ENCODE measurements at regions not wholly inside any gene's neighbourhood (a gene's known extent, or its start where the extent isn't known, plus 50 kb on each side); places are given as distances from the start of the nearest gene placed in this dataset.

DNA sequence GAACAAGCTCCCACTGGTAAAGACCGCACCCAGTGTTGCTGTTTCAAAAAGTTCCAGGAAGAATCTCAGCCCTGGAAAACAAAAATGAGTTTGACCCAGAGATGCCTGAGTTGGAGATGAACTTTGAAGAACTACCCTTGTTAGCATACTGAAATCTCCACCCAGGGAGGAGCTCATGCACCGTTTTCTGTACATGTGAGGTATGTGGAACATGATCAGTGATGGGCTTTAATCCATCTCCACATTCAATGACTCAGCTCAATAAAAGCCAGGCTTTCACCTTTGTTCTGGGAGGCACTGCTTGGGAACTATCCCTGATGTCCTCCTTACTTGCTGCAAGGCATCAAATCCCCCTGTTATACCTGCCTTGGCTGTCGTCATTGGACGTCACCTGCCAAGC, 279.9 kb downstream of the UQCRFS1 start:
- DNase-seq (ENCODE audit: low spot score), result no peak
- peak in 1 of 2 donors; percentile 24 for ATAC-seq
- H3K4me1 Mint-ChIP-seq (ENCODE audit: low read depth in 2 of 2), result no peaks in the 10 kb centered on the region
- H3K36me3 Mint-ChIP-seq, result no peaks in the 10 kb centered on the region
- H3K27ac Mint-ChIP-seq, result no peak overlapping the region
- H3K27me3 Mint-ChIP-seq, result peaks cover 3 to 12% of the 10 kb centered on the region in 2 donors
- H3K9me3 Mint-ChIP-seq, result no peaks in the 10 kb centered on the region
- H3K4me3 Mint-ChIP-seq, result no peak overlapping the region

DNA sequence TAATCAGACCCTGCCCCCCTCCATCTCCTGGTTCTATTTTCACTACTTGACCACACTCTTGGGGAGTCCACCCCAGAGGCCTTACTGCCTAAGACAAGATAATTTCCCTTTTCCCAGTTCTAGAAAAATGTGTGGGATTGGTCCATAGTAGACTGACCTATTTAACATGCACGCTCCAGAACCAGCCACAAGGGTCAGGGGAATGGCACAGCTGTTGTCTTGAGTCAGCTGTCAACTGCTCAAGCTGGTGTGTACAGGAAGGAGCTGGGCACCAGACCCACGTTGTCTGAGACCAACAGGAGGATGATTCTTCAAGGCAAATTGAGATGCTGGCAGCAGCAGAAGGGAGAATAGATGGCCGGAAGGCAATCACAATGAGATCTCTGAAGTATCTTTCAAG, 280.5 kb downstream of the UQCRFS1 start:
- H3K27me3 Mint-ChIP-seq, result peaks cover 5 to 18% of the 10 kb centered on the region in 2 donors
- DNase-seq (ENCODE audit: low spot score) (no peak), ATAC-seq (no peak)
- H3K4me1 Mint-ChIP-seq (ENCODE audit: low read depth in 2 of 2), result no peaks in the 10 kb centered on the region
- H3K27ac Mint-ChIP-seq, result no peak overlapping the region
- no peaks in the 10 kb centered on the region for H3K36me3 Mint-ChIP-seq
- H3K9me3 Mint-ChIP-seq, result no peaks in the 10 kb centered on the region
- H3K4me3 Mint-ChIP-seq, result no peak overlapping the region

DNA sequence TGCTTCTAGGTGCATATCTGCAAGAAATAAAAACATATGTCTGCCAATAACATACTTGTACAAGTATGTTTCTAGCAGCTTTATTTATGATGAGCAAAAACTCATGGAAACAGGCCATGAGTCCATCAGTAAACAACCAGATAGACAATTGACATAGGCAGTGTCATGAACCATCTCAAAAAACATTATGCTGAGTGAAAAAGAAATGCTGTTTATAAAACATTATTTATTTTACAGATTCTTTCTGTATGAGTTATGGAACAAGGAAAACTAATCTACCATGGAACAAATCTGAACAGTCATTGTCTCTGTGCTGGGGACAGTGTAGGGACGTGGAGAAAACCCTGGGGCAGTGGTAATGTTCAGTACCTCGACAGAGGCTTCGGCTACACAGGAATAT, 283.9 kb downstream of the UQCRFS1 start:
- no peak overlapping the region for H3K27ac Mint-ChIP-seq
- no peaks in the 10 kb centered on the region for H3K36me3 Mint-ChIP-seq
- no peaks in the 10 kb centered on the region for H3K9me3 Mint-ChIP-seq
- no peak for ATAC-seq
- peaks cover 5 to 20% of the 10 kb centered on the region in 2 donors for H3K27me3 Mint-ChIP-seq
- DNase-seq (ENCODE audit: low spot score), result no peak
- H3K4me3 Mint-ChIP-seq, result no peak overlapping the region
- H3K4me1 Mint-ChIP-seq (ENCODE audit: low read depth in 2 of 2), result no peaks in the 10 kb centered on the region

DNA sequence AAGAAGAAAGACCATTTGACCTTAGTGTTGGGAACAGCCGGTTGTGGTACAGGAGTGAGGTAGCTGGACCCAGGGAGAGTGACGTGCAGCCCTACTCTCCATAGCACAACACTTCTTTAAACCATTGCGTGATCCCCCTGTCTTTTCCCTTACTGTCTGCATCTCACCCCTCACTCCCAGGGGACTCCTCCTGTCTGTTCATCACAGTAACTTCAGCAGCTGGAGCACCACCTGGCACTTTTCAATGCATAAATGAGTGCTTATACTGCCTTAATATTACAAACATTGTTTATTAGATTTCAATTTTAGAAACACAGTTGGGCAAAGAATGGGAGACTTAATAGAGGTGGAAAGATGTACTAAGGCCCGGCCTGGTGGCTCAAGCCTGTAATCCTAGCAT, 285.5 kb downstream of the UQCRFS1 start:
- no peak for ATAC-seq
- peaks cover 10 to 30% of the 10 kb centered on the region in 2 donors for H3K27me3 Mint-ChIP-seq
- no peak for DNase-seq (ENCODE audit: low spot score)
- H3K27ac Mint-ChIP-seq, result no peak overlapping the region
- no peaks in the 10 kb centered on the region for H3K9me3 Mint-ChIP-seq
- H3K4me3 Mint-ChIP-seq, result no peak overlapping the region
- no peaks in the 10 kb centered on the region for H3K4me1 Mint-ChIP-seq (ENCODE audit: low read depth in 2 of 2)
- no peaks in the 10 kb centered on the region for H3K36me3 Mint-ChIP-seq

DNA sequence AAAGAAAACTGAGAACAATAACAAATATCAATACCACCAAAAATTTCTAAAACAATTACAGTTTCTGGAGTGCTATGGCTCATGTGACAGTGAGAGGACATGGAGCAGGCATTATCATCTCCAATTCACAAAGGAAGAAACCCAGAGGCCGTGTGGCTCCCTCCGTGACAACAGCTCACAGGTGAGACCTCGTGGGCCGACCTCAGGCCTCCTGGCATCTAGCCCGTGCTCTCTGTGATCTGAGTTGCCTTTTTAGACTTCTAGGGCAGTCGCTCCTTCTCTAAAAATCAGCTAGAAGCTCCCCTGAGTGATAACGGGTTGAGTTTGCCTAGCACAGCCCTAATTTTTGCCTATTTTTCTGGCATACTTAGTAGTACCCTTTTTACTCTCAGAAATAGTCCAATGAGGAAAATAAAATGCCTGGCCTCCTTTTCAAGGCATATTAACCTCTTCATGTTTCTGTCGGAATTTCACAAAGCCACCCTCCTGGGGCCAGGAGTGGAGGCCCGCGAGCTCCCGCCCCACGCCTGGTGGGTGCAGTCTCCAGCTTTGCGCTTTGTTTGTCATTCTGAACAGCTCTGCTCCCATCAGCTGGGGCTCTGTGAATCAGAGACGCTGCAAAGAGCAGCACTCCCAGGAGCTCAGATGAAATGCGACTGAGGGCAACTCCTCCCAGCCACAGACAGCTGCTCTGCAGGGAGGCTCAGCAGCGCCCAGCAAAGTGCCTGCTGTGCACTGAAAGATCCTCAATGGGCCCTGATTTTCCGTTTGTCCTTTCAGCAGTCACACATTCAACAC, 292.5 kb downstream of the UQCRFS1 start:
- no peaks in the 10 kb centered on the region for H3K4me1 Mint-ChIP-seq (ENCODE audit: low read depth in 2 of 2)
- DNase-seq (ENCODE audit: low spot score) (no peak), ATAC-seq (no peak)
- H3K9me3 Mint-ChIP-seq, result no peaks in the 10 kb centered on the region
- H3K27me3 Mint-ChIP-seq, result peaks cover 8 to 21% of the 10 kb centered on the region in 2 donors
- H3K27ac Mint-ChIP-seq, result no peak overlapping the region
- H3K36me3 Mint-ChIP-seq, result no peaks in the 10 kb centered on the region
- no peak overlapping the region for H3K4me3 Mint-ChIP-seq

DNA sequence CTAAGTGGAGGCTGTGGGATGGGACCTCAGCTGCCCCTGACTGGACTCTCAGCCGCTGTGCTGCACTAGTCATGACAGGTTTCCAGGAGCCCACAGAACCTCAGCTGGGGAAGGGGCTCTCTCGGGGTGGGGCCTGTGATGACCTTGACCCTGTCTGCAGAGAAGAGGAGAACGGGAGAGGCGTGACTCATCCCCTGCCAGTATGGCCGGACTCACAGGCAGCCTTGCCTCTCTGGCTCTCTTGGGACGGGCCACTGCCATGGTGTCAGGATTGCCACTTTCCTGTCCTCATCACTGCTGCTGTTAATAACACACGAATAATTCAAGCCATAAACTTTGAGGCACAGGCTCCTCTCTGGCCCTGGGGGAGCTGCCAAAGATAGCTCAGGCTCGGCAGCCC, 295.3 kb downstream of the UQCRFS1 start:
- no peak overlapping the region for H3K27ac Mint-ChIP-seq
- H3K9me3 Mint-ChIP-seq, result no peaks in the 10 kb centered on the region
- peaks cover 4 to 12% of the 10 kb centered on the region in 2 donors for H3K27me3 Mint-ChIP-seq
- no peak for DNase-seq (ENCODE audit: low spot score)
- no peaks in the 10 kb centered on the region for H3K4me1 Mint-ChIP-seq (ENCODE audit: low read depth in 2 of 2)
- no peak overlapping the region for H3K4me3 Mint-ChIP-seq
- no peaks in the 10 kb centered on the region for H3K36me3 Mint-ChIP-seq
- ATAC-seq, result peak in 1 of 2 donors; percentile 7

DNA sequence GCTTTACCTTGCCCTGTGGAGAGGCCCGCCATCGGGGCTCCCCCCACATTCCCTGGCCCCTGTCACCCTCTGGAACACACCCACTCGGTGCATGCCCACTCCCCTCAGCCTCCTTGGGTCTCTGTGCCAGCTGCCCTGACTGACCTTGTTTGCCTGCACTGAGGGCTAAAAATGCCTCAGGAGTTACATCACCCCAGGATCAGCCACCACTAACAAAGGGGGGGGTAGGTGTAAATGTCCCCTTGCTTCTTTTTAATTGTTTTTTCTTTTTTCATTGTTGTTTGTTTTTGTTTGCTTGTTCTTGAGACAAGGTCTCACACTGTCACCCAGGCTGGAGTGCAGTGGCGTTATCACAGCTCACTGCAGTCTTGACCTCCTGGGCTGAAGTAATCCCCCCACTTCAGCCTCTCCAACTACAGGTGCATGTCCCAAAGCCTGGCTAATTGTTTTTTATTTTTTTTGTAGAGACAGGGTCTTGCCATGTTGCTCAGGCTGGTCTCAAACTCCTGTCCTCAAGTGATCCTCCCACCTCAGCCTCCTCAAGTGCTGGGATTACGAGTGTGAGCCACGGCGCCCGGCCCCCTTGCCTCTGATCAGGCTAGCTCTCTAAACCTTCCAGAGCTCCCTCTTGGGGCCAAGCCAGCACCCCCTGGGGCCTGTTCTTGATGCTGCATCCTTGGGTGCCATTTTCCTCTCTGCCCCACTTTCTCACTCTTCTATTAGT, 297.1 kb downstream of the UQCRFS1 start:
- H3K9me3 Mint-ChIP-seq, result no peaks in the 10 kb centered on the region
- H3K4me3 Mint-ChIP-seq, result no peak overlapping the region
- no peak for ATAC-seq
- no peak for DNase-seq (ENCODE audit: low spot score)
- no peaks in the 10 kb centered on the region for H3K36me3 Mint-ChIP-seq
- H3K27ac Mint-ChIP-seq, result no peak overlapping the region
- H3K4me1 Mint-ChIP-seq (ENCODE audit: low read depth in 2 of 2), result no peaks in the 10 kb centered on the region
- H3K27me3 Mint-ChIP-seq, result peaks cover 1 to 11% of the 10 kb centered on the region in 2 donors

DNA sequence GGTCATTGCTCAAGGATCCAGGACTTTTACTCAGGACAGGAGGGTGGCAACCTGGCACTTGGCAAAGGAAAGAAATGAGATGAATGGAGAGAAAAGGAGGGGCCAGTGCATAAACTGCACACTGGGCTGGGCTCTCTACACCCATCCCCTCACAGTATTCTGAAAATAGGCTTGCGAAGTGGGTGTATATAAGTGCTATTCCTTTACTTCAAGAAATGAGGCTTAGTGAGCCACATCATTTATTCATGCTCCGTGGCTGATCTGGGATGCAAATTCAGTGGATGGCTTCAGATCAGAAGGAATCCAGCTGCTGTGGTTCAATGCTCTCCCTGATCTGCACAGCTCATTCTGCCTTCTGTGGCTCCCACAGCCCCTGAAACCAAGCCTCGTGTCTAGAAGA, 297.7 kb downstream of the UQCRFS1 start:
- H3K36me3 Mint-ChIP-seq, result no peaks in the 10 kb centered on the region
- H3K9me3 Mint-ChIP-seq, result no peaks in the 10 kb centered on the region
- peaks cover under 1 to 7% of the 10 kb centered on the region in 2 donors for H3K27me3 Mint-ChIP-seq
- no peak for ATAC-seq
- no peak for DNase-seq (ENCODE audit: low spot score)
- no peaks in the 10 kb centered on the region for H3K4me1 Mint-ChIP-seq (ENCODE audit: low read depth in 2 of 2)
- H3K4me3 Mint-ChIP-seq, result no peak overlapping the region
- no peak overlapping the region for H3K27ac Mint-ChIP-seq

DNA sequence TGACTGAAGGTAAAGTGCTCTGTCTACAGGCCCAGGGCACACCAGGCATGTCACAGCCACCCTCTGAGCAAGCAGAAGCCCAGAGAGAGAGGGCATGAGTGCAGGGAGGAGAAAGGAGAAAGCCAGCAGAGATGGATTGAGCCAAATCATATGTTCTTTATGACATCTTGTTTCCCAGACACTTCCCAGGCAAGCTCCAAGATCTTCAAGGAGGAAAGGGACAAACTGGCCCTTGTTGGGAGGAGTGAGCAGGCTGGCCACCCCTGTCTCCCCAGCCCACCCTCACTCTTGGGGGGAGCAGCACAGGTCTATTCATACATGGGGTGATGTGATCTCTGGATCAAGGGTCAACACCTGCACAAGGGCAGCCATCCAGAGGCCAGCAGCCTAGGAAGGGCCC, 298.8 kb downstream of the UQCRFS1 start:
- H3K4me3 Mint-ChIP-seq, result no peak overlapping the region
- no peak for DNase-seq (ENCODE audit: low spot score)
- no peaks in the 10 kb centered on the region for H3K9me3 Mint-ChIP-seq
- no peaks in the 10 kb centered on the region for H3K4me1 Mint-ChIP-seq (ENCODE audit: low read depth in 2 of 2)
- peaks cover 3 to 7% of the 10 kb centered on the region in 2 donors for H3K27me3 Mint-ChIP-seq
- no peak overlapping the region for H3K27ac Mint-ChIP-seq
- ATAC-seq, result no peak
- no peaks in the 10 kb centered on the region for H3K36me3 Mint-ChIP-seq

DNA sequence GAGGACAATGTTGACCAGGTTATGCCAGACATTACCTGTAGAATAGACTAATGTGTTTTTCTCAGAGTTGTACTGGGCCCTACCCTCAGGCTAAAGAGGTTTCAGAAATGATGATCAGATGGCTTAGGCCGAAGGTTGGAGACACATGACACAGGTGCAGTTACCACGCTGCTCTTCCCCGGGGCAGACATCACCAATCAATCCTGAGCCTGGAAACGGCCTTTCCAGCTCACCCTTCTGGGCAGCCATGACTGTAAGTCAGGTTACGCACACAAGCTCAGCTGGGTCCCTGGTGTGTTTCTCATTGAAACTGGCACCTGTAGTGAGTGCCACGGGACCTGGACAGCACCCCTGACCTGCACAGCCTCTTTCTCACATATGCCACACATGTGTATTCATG, 299.3 kb downstream of the UQCRFS1 start:
- Mint-ChIP-seq H3K4me3 (no peak overlapping the region), H3K9me3 (no peaks in the 10 kb centered on the region), H3K27me3 (peaks cover 3 to 7% of the 10 kb centered on the region in 2 donors), H3K27ac (no peak overlapping the region), H3K36me3 (no peaks in the 10 kb centered on the region), H3K4me1 (ENCODE audit: low read depth in 2 of 2) (no peaks in the 10 kb centered on the region)
- DNase-seq (ENCODE audit: low spot score) (no peak), ATAC-seq (no peak)

DNA sequence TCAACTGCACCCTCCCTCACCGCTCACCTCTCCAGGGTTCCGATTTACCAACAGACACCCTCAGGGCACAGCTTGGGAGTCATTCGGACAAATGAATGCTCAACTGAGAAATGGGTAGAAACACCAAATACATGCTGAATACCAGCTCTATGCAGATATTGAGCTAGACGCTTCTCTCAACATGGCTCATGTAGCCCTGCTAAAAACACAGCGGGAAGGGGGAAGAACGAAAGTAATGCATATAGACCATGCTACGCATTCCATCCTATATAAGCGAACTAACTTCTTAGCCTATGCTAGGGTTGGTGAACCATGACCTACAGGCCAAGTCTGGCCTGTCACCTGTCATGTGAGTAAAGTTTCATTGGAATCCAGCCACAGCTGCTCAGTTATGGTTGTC, 304.0 kb downstream of the UQCRFS1 start:
- no peak for ATAC-seq
- Mint-ChIP-seq H3K4me3 (no peak overlapping the region), H3K9me3 (no peaks in the 10 kb centered on the region), H3K4me1 (ENCODE audit: low read depth in 2 of 2) (no peaks in the 10 kb centered on the region), H3K36me3 (no peaks in the 10 kb centered on the region), H3K27me3 (peaks cover 3 to 7% of the 10 kb centered on the region in 2 donors), H3K27ac (no peak overlapping the region)
- no peak for DNase-seq (ENCODE audit: low spot score)

DNA sequence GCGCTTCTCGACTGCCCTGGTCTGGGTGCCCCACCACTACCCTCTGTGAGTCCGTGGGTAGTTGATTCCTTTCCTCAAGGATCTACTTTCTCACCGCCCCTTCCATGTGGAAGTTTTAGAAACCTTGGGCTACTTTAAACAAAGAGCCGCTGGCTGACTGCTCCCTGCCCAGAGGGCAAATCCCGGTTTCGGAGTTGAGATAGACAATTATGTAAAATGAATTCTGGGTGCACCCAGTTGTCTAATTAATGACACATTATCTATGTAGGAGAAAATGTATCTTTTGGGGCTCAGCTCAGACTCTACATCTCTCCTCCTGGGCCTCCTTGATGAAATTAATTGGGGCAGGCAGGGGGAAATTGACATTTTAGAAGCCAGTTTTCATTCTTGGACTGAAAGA, 305.4 kb downstream of the UQCRFS1 start:
- ATAC-seq (no peak), DNase-seq (ENCODE audit: low spot score) (no peak)
- Mint-ChIP-seq H3K4me1 (ENCODE audit: low read depth in 2 of 2) (no peaks in the 10 kb centered on the region), H3K27me3 (peaks cover 3 to 14% of the 10 kb centered on the region in 2 donors), H3K9me3 (no peaks in the 10 kb centered on the region), H3K36me3 (no peaks in the 10 kb centered on the region), H3K4me3 (no peak overlapping the region), H3K27ac (no peak overlapping the region)

DNA sequence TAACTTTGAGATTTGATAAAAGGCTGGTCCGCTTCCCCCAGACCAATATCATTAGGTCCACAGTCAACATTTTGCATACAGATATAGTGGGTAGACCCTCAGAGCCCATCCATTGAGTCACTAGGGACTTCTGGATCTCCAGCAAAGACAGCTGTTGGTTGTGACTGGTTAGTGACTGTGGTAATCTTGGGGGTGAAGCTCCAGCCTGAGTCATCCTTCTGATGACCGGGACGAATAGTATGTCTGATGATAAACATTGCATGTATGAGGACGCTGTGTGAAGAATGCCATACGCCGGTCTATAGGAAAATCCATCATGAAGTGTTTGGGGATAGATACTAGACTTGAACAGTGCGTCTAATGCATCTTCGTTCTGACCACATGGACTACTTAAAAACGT, 307.0 kb downstream of the UQCRFS1 start:
- Mint-ChIP-seq H3K36me3 (no peaks in the 10 kb centered on the region), H3K9me3 (no peaks in the 10 kb centered on the region), H3K27ac (no peak overlapping the region), H3K27me3 (peaks cover 3 to 7% of the 10 kb centered on the region in 2 donors), H3K4me3 (no peak overlapping the region), H3K4me1 (ENCODE audit: low read depth in 2 of 2) (no peaks in the 10 kb centered on the region)
- ATAC-seq, result no peak
- DNase-seq (ENCODE audit: low spot score), result no peak

DNA sequence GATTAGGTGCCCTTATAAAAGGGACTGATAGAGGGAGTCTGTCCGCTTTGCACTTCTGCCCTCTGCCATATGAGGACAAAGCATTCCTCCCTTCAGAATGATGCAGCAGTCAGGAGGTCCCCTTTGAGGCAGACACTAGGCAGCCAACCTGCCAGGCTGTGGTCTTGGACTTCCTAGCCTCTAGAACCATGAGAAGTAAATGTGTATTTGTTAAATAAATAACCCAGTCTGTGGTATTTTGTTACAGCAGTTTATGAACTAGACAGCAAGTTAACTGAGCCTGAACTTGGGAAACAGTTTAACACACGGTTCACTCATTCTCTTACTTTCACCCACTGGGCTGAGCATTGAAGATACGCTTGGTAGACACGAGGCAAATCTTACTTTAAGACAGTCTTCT, 313.2 kb downstream of the UQCRFS1 start:
- ATAC-seq (no peak), DNase-seq (ENCODE audit: low spot score) (no peak)
- Mint-ChIP-seq H3K36me3 (no peaks in the 10 kb centered on the region), H3K27me3 (peaks cover 0 to 7% of the 10 kb centered on the region in 2 donors), H3K4me1 (ENCODE audit: low read depth in 2 of 2) (no peaks in the 10 kb centered on the region), H3K4me3 (no peak overlapping the region), H3K9me3 (no peaks in the 10 kb centered on the region), H3K27ac (no peak overlapping the region)
